M059J (cell line): ENCODE measurements at regions not wholly inside any gene's neighbourhood (a gene's known extent, or its start where the extent isn't known, plus 50 kb on each side); places are given as distances from the start of the nearest gene placed in this dataset.
"Not testable (repeated sequence)": the region's sequence is repeated elsewhere in the genome, so short reads cannot be mapped to it uniquely, and the experiment has no call there.

Experiments
- DNase-seq: peaks from one replicate; pipeline ENCODE4 v3.0.0-alpha.2; 2012; ENCODE audit warnings: low read depth

GRCh38 chrX:3938587-3938986, 225.1 kb upstream of the PRKX start:
- no peak for DNase-seq

- DNase-seq: not testable (repeated sequence)
These were observed 221.7 kb upstream of the PRKX start for GRCh38 chrX:3935196-3935595.

DNA sequence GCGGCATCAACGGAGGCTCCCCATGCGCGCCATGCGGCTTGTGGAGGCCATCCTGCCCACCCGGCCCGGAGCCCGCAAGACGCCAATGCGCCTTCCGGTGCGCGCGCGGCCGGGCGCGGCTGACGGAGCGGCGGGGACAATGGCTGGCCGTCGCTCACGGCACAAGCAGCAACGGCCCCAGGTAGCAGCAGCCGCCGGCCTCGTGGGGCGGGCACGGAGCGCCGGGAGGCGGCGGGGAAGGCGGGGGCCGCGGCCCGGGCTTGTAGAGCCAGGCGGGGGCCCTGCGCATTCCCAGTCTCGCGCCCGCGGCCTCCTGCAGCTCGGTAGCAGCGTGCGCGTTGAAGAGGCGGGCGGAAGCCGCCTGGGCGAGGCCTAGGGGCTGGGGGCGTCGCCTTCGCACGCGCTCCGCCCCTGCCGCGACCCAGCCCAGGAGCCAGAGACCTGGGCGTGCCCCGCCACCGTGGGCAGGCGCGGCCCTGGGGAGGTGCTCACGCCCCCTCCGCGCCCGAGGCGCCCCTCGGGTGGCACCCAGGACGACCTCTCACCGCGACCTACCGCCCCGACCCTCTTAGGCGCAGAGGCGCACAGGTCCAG, 207.1 kb upstream of the PRKX start:
- DNase-seq: not testable (repeated sequence)

- not testable (repeated sequence) for DNase-seq
These were observed 206.4 kb upstream of the PRKX start for GRCh38 chrX:3919668-3920423.

DNA sequence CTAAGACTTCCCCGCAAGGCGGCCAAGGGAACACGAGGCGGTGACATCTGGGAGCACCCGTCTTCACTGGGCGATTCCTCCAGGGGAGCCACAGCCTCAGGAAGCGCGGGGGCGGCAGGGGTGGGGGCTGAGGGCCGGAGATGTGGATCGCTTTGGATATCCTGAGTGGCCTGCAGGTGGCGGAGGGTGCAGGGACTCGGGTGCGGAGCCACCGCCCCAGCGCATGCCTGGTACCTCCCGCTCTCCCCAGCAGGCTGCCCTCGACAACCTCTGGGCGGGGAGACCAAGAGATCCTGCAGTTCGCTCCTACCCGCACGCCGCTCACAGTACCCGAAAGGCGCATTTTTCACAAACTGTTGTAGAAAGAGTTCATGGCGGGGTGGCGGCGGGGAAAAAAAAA, 201.4 kb upstream of the PRKX start:
- not testable (repeated sequence) for DNase-seq

DNA sequence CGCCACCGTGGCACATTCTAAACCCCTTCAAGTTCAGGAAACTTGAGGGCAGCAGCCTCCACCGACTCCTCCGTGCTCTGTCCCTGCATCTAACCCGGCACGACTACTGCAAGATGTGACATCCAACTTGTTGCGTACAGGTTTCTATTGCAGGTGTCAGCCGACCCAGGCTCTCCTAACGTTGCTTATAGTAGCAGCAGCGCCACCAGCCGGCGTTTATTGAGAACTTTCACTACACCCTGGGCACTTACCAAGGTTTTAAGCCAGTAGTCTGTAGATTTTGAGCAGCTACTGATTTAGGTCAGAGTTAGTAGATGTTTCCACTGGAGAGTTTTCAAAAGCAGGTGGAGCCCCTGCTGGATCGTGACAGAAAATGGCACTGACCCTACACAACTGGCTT, 200.6 kb upstream of the PRKX start:
- not testable (repeated sequence) for DNase-seq

GRCh38 chrX:3911012-3911411, 197.6 kb upstream of the PRKX start:
- DNase-seq: not testable (repeated sequence)

DNA sequence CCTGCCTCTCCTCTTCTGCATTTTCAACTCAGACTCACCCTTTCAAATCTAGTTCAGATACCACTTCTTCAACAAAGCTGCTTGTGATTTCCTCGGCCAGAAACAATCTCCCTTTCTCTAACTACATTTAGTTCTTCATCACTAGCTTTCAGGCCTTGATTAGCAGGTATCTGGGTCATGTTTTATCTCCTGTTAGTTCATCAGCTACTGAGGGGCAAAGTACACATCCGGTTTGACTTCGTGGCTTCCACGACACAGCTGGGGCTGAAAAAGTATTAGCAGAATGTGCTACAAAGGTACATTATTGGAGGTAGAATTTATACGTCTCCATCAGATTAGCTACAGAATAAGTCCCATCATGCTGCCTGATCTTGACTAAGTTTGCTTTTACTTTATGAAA, 197.2 kb upstream of the PRKX start:
- DNase-seq: not testable (repeated sequence)

DNA sequence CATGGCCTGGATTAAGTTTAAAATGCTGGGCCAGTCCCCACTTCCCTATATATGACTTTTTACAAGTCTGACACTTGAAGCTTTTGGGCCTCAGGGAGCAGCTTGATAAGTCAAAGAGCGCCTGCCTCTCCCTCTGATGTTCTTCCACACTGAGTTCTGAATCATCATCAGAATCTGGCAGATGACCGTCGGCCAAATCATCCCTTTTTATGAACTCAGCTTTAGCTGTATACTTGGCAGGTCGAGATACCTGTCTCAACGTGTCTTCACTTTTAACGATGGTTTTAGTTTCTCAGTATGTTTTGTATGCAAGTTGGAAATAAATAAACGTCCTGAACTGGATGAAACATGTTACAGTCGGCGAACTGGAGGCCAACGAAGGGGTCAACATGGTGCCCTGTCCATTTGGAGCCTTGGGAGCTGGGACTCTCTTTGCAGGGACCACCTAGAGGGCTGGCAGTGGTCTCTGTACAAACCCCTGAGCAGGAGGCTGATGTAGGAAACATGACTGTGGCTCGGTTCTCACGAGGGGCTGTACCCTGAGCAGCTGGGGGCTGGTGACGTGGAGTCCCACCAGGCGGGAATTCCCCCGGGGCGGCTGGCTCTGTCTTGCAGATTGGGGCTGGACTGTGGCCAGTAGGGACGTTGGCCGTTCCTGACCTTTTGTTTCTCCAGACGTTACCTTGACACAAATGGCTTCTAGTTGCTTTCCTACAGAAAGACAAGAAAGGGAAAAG, 192.2 kb upstream of the PRKX start:
- DNase-seq: not testable (repeated sequence)

DNA sequence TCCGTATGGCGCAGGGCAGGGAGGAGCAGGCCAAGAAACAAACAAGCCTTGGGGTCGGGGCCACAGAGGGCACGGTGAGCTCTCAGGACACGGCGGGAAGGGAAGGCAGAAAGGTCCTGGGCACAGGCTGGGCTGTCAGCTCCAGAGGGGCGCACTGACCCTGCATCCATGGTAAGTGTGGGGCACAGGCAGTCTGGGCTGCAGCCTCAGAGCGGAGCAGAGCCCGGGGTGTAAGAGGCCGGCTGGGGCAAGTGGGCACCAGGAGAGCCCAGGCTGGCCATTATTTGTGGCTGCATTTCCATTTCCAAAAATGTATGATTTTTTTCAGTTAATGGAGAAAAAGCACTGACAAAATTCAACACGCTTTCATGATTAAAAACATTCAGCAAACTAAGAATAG, 188.8 kb upstream of the PRKX start:
- not testable (repeated sequence) for DNase-seq

DNA sequence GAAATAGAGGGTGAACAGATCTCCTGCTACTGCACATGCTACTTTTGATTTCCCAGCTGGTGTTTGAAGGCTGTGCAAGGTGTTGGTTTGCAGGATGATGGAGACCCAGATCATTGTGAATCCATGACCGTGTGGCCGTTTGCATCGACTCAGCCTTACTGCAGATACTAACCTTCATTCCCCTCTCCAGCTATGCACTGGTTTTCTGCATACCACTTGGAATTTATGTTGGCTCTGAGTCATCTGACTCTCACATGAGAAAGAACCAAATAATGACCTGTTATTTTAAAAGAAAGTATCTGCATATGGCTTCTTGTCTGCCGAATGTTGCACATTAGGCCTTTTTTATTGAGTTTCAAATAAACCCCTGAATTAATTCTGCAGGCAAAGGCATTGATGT, 183.3 kb upstream of the PRKX start:
- DNase-seq: not testable (repeated sequence)

DNA sequence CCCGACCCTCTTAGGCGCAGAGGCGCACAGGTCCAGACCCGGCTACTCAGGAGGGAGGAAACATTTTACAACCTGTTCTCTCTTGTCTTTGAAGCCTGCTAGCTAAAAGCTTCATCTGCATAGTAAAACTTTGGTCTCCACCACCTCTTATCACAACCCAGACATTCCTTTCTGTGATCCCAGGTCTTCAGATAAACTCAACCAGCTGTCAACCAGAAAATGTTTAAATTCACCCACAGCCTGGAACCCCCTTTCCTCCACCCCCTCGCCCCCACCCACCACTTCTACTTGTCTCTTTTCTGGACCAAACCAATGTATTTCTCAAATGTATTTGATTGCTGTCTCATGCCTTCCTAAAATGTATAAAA, 169.1 kb upstream of the PRKX start:
- DNase-seq: not testable (repeated sequence)

DNA sequence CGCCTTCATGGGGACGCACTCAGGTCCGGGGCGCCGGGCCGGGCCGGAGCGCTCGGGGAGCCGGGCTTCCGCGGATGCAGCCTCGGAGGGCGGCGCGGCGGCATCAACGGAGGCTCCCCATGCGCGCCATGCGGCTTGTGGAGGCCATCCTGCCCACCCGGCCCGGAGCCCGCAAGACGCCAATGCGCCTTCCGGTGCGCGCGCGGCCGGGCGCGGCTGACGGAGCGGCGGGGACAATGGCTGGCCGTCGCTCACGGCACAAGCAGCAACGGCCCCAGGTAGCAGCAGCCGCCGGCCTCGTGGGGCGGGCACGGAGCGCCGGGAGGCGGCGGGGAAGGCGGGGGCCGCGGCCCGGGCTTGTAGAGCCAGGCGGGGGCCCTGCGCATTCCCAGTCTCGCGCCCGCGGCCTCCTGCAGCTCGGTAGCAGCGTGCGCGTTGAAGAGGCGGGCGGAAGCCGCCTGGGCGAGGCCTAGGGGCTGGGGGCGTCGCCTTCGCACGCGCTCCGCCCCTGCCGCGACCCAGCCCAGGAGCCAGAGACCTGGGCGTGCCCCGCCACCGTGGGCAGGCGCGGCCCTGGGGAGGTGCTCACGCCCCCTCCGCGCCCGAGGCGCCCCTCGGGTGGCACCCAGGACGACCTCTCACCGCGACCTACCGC, 168.6 kb upstream of the PRKX start:
- not testable (repeated sequence) for DNase-seq

GRCh38 chrX:3881255-3881895, 167.9 kb upstream of the PRKX start:
- DNase-seq: not testable (repeated sequence)

- not testable (repeated sequence) for DNase-seq
These were observed 162.9 kb upstream of the PRKX start for GRCh38 chrX:3876393-3876792.

- DNase-seq: not testable (repeated sequence)
These were observed 162.2 kb upstream of the PRKX start for GRCh38 chrX:3875638-3876037.

DNA sequence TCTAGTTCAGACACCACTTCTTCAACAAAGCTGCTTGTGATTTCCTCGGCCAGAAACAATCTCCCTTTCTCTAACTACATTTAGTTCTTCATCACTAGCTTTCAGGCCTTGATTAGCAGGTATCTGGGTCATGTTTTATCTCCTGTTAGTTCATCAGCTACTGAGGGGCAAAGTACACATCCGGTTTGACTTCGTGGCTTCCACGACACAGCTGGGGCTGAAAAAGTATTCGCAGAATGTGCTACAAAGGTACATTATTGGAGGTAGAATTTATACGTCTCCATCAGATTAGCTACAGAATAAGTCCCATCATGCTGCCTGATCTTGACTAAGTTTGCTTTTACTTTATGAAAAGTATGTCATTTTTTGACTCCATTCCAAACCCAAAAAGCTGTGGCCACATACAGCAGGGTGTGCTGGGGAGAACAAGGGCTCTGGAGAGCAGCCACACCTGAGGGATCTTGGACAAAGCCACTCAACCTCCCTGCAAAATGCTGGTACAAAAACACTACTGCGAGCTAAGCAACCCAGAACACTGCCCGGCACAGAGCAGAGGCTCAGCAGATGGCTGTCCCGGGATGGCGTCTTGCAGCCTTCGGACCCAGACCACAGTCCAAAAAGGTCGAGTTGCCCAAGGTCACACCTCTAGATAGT, 158.9 kb upstream of the PRKX start:
- DNase-seq: not testable (repeated sequence)

DNA sequence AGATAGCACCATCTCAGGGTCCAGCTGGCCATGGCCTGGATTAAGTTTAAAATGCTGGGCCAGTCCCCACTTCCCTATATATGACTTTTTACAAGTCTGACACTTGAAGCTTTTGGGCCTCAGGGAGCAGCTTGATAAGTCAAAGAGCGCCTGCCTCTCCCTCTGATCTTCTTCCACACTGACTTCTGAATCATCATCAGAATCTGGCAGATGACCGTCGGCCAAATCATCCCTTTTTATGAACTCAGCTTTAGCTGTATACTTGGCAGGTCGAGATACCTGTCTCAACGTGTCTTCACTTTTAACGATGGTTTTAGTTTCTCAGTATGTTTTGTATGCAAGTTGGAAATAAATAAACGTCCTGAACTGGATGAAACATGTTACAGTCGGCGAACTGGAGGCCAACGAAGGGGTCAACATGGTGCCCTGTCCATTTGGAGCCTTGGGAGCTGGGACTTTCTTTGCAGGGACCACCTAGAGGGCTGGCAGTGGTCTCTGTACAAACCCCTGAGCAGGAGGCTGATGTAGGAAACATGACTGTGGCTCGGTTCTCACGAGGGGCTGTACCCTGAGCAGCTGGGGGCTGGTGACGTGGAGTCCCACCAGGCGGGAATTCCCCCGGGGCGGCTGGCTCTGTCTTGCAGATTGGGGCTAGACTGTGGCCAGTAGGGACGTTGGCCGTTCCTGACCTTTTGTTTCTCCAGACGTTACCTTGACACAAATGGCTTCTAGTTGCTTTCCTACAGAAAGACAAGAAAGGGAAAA, 153.8 kb upstream of the PRKX start:
- DNase-seq: not testable (repeated sequence)

DNA sequence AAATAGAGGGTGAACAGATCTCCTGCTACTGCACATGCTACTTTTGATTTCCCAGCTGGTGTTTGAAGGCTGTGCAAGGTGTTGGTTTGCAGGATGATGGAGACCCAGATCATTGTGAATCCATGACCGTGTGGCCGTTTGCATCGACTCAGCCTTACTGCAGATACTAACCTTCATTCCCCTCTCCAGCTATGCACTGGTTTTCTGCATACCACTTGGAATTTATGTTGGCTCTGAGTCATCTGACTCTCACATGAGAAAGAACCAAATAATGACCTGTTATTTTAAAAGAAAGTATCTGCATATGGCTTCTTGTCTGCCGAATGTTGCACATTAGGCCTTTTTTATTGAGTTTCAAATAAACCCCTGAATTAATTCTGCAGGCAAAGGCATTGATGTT, 144.9 kb upstream of the PRKX start:
- not testable (repeated sequence) for DNase-seq

DNA sequence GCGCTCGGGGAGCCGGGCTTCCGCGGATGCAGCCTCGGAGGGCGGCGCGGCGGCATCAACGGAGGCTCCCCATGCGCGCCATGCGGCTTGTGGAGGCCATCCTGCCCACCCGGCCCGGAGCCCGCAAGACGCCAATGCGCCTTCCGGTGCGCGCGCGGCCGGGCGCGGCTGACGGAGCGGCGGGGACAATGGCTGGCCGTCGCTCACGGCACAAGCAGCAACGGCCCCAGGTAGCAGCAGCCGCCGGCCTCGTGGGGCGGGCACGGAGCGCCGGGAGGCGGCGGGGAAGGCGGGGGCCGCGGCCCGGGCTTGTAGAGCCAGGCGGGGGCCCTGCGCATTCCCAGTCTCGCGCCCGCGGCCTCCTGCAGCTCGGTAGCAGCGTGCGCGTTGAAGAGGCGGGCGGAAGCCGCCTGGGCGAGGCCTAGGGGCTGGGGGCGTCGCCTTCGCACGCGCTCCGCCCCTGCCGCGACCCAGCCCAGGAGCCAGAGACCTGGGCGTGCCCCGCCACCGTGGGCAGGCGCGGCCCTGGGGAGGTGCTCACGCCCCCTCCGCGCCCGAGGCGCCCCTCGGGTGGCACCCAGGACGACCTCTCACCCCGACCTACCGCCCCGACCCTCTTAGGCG, 130.2 kb upstream of the PRKX start:
- DNase-seq: not testable (repeated sequence)
